Muscle layer of colon (tissue), 2 donors: ENCODE measurements at regions not wholly inside any gene's neighbourhood (a gene's known extent, or its start where the extent isn't known, plus 50 kb on each side); places are given as distances from the start of the nearest gene placed in this dataset.

Source experiments
- H3K27ac ChIP-seq: one replicate; pipeline ENCODE4 v1.7.0; 2013; ENCODE audit warnings: low read depth, mild to moderate bottlenecking, low read length, moderate library complexity
- H3K27me3 ChIP-seq, 2 donors: one replicate each; pipeline ENCODE4 v1.7.0; 2013; ENCODE audit warnings: low read length in 2 of 2, mild to moderate bottlenecking in 2 of 2; ENCODE audit not compliant: insufficient read depth in 2 of 2, control insufficient read depth in 1 of 2
- H3K36me3 ChIP-seq: one replicate; pipeline ENCODE4 v1.7.0; 2013; ENCODE audit warnings: mild to moderate bottlenecking, low read length; ENCODE audit not compliant: insufficient read depth
- H3K4me1 ChIP-seq: one replicate; pipeline ENCODE4 v1.7.0; 2013; ENCODE audit warnings: mild to moderate bottlenecking, low read length; ENCODE audit not compliant: insufficient read depth
- H3K4me3 ChIP-seq, 2 donors: one replicate each; pipeline ENCODE4 v1.7.0; 2013; ENCODE audit warnings: low read length in 2 of 2, low read depth in 1 of 2, mild to moderate bottlenecking in 1 of 2, moderate library complexity in 1 of 2
- H3K9ac ChIP-seq: one replicate; pipeline ENCODE4 v1.7.0; 2013; ENCODE audit warnings: low read length
- H3K9me3 ChIP-seq: one replicate; pipeline ENCODE4 v1.7.0; 2013; ENCODE audit warnings: mild to moderate bottlenecking, low read length
- donor health status: abdominal sarcoma.
- donor health status: Adenocarcinoma of cecum.

DNA sequence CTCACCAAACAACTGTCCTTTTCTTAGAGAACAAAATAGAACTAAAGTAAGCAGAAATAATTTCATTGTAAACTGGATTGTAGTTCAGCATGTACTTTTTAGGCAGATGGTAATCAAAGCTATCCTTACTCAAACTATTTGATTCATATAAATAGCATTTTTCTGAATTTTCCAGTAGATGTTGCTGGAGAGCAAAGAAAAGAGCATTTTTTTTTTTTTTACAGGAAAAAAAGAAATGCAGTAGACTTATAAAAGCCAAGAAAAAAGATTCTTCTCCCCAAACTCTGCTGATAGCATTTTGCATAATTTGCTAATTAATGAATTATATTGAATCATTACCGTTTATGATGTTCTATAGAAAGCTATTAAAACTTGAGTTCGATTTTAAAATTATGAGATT lies 715.3 kb upstream of the WWC1 start:
- Histone ChIP-seq H3K9ac (no peak overlapping the region), H3K9me3 (no peaks in the 10 kb centered on the region), H3K36me3 (no peaks in the 10 kb centered on the region), H3K27me3 (peaks cover 7 to 9% of the 10 kb centered on the region in 2 donors), H3K27ac (no peak overlapping the region), H3K4me3 (no peak overlapping the region), H3K4me1 (peaks cover 6% of the 10 kb centered on the region)

DNA sequence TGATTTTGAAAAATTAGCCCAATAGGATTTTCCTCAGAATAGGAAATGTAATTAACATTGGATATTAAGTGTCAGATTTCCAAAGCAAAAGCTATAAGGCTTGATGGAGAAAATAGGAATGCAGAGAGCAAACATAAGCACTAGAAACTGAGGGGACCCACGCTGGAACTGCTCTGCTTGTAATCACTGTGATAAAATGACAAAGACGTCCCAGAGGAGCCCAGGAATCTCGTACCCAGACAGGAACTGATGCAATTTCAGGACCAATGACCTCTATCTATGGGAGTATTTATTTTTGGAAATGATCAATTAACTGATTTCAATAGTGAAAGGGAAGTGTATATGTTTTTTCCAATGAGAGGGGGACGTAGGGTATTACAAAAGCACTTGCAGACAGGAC lies 714.5 kb upstream of the WWC1 start:
- no peak overlapping the region for H3K27ac ChIP-seq
- H3K9ac ChIP-seq, result no peak overlapping the region
- H3K4me3 ChIP-seq, result no peak overlapping the region
- H3K36me3 ChIP-seq, result no peaks in the 10 kb centered on the region
- H3K27me3 ChIP-seq, result peaks cover 7 to 9% of the 10 kb centered on the region in 2 donors
- no peaks in the 10 kb centered on the region for H3K9me3 ChIP-seq
- H3K4me1 ChIP-seq, result peaks cover 6% of the 10 kb centered on the region

DNA sequence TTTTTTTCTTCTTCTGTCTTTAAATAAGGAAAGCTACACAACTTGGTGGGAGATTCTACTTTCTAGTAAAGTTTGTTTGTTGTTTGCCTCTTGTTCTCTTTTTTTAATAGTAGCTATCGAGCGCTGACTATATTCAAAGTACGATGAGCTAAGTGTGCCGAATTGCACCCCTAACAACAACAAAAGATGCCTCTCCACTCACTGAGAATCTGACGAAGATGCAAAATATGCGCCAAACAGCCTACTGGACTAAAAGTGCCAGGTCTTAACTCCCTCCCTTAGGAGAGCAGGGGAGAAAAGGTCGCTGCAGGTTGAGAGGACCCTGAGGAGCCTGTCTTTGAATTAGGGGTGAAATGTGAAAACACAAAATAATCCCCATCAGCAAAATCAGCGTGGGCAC lies 713.8 kb upstream of the WWC1 start:
- Histone ChIP-seq H3K4me3 (no peak overlapping the region), H3K27ac (no peak overlapping the region), H3K9me3 (no peaks in the 10 kb centered on the region), H3K27me3 (peaks cover 7 to 9% of the 10 kb centered on the region in 2 donors), H3K36me3 (no peaks in the 10 kb centered on the region), H3K9ac (no peak overlapping the region), H3K4me1 (peaks cover 6% of the 10 kb centered on the region)

DNA sequence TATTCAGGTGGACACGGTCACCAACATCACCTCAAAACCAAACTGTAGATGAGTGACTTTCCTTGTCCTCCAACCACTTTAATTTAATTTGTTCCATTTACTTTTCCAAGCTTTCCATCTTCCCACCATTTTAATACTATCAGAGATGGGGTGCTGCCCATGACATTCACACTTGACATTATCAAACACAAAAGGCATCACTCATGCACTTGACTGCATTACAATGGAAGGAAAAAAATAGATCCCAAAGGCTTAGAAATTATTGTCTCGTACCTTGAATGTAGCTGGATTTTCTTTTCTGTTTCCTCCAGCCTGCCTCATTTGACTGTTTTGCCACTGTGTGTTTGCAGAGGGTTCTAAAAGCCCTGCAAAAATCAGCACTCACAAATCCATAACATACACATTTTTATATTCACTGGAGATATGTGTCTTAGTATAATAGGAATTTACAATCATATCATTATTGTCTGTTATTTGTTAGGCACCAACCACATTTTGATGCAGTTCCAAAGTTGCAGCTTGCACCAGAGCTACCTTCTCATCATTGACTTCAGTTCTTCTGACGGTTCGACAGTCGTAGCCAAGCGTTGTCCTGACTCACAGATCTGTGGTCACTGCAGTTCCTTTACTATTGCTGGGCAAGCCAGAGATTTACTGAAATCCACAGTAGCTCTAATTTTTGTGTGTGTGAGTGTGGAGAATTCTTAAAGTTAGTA lies 712.3 kb upstream of the WWC1 start:
- Histone ChIP-seq H3K4me1 (peaks cover 2% of the 10 kb centered on the region), H3K9me3 (no peaks in the 10 kb centered on the region), H3K4me3 (no peak overlapping the region)

DNA sequence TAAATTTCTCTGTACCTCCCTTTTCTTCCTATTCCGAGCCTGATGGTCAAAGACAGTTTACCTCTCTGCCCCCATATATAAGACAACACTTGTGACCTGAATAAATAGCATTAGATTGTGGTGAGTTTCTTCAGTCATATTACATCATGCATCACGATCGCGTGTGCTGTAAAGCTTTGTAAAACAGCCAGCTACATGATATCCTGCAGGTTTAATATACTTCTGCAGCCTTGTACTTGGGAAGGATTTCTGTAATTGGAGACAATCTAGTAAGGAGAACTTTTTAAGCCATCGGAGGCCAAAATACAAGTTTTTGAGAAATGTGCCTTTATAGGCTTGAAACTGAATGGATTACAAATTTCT lies 711.8 kb upstream of the WWC1 start:
- Histone ChIP-seq H3K4me3 (no peak overlapping the region), H3K27ac (no peak overlapping the region), H3K36me3 (no peaks in the 10 kb centered on the region), H3K9me3 (no peaks in the 10 kb centered on the region), H3K27me3 (peaks cover 0 to 5% of the 10 kb centered on the region in 2 donors), H3K4me1 (no peaks in the 10 kb centered on the region), H3K9ac (no peak overlapping the region)

More for the DNA sequence above, 712.3 kb upstream of the WWC1 start:
- no peak overlapping the region for H3K27ac ChIP-seq
- H3K27me3 ChIP-seq, result peaks cover 0 to 7% of the 10 kb centered on the region in 2 donors
- H3K9ac ChIP-seq, result no peak overlapping the region
- no peaks in the 10 kb centered on the region for H3K36me3 ChIP-seq

DNA sequence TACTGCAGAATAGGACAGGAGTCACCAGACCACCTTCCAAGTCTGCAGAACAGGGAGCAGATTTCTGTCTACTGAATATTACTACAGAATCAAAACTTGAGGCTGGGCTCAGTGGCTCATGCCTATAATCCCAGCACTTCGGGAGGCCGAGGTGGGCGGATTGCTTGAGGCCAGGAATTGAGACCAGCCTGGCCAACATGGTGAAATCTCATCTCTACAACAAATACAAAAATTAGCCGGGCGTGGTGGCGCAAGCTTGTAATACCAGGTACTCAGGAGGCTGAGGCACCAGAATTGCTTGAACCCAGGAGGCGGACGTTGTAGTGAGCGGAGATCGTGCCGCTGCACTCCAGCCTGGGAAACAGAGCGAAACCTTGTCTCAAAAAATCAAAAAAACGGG lies 710.8 kb upstream of the WWC1 start:
- Histone ChIP-seq H3K4me3 (no peak overlapping the region), H3K9ac (no peak overlapping the region), H3K36me3 (no peaks in the 10 kb centered on the region), H3K9me3 (no peaks in the 10 kb centered on the region), H3K27me3 (no peaks in the 10 kb centered on the region), H3K27ac (no peak overlapping the region), H3K4me1 (no peaks in the 10 kb centered on the region)

DNA sequence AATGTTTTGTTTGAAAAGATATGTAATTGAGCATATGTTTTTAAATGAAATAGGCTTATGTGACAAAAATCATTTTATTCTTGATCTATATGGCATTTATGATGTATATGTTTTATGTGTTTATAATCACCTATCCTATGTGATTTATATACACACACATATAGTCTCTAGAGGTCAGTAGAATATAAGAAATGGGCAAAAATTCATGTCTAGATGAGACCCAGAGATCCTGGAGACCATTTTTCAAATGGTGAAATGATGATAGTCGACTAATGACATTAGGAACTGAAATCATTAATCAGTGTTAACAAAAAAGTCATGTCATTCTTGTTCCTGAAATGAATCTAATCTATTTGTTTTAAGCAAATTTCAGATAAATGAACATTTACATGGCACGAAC lies 709.2 kb upstream of the WWC1 start:
- Histone ChIP-seq H3K27ac (no peak overlapping the region), H3K9me3 (no peaks in the 10 kb centered on the region), H3K9ac (no peak overlapping the region), H3K36me3 (no peaks in the 10 kb centered on the region), H3K4me3 (no peak overlapping the region), H3K4me1 (no peaks in the 10 kb centered on the region), H3K27me3 (no peaks in the 10 kb centered on the region)

DNA sequence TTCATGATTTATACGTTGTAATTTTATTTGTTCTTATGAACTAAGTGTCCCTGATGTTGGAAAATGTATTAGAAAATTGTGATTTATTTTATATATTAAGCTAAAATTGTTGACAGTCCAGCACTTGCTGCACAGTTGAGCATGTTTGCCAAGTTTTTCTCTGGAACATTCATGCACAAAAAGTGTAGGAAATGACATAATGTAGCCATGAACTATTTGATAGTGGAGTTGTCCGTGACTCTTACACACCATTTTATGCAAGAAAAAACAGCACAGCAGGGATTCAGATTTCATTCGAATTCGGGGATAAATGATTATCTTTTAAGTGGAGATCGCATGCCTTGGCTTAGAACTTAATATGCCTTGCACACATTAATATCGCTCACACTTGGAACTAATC lies 708.6 kb upstream of the WWC1 start:
- Histone ChIP-seq H3K9ac (no peak overlapping the region), H3K27me3 (no peaks in the 10 kb centered on the region), H3K27ac (no peak overlapping the region), H3K4me3 (no peak overlapping the region), H3K9me3 (no peaks in the 10 kb centered on the region), H3K36me3 (no peaks in the 10 kb centered on the region), H3K4me1 (no peaks in the 10 kb centered on the region)

DNA sequence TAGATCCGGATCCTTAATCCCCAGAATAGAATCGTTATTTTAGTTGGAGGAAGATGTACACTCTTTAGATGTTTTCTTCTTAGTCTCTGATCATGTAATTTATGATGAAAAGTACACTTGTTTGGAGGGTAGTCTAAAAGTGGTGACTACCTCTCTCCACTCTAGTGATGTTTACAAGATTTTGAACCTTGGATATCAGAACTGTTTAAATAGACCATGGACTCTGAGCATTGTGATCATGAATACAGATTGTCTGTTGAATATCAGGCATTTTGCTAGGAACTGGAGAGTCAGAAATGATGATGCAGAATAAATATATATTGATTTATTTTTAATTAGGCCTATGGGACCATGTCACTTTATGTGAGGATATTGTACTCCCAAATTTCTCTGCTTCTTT lies 706.3 kb upstream of the WWC1 start:
- Histone ChIP-seq H3K9ac (no peak overlapping the region), H3K27ac (no peak overlapping the region), H3K4me3 (no peak overlapping the region), H3K9me3 (no peaks in the 10 kb centered on the region), H3K36me3 (no peaks in the 10 kb centered on the region), H3K27me3 (no peaks in the 10 kb centered on the region), H3K4me1 (no peaks in the 10 kb centered on the region)

DNA sequence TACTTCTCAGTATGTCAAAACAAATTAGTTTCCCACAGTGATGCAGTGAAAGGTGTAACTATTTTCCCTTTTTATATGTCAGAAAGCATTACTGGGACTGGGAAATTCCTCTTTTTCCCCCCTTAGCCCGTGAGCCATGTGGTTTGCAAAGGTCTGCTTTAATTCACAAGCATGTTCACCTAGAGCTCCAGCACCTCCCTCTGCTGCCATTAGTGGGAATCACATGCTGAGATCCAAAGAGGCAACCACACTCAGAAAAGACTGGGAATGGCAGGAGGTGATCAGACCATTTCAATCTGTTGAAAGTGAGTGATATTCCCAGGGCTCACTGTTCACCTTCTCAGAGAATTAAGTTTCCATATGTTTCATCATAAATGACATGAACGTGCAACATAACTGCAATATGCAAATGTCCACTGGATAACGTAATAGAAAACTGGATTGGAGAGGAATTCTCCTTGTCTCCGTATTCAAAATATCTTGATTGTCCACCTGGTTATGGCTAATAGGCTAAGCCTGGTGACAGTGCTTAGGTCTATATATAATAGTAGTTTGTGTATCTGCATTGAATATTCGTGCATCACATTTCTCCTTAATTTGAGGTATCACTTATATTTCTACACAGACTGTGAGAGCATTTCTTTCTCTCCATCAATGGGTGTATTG lies 703.5 kb upstream of the WWC1 start:
- H3K9ac ChIP-seq, result no peak overlapping the region
- no peaks in the 10 kb centered on the region for H3K4me1 ChIP-seq
- H3K27ac ChIP-seq, result no peak overlapping the region
- no peaks in the 10 kb centered on the region for H3K27me3 ChIP-seq
- H3K4me3 ChIP-seq, result no peak overlapping the region
- no peaks in the 10 kb centered on the region for H3K9me3 ChIP-seq
- no peaks in the 10 kb centered on the region for H3K36me3 ChIP-seq

DNA sequence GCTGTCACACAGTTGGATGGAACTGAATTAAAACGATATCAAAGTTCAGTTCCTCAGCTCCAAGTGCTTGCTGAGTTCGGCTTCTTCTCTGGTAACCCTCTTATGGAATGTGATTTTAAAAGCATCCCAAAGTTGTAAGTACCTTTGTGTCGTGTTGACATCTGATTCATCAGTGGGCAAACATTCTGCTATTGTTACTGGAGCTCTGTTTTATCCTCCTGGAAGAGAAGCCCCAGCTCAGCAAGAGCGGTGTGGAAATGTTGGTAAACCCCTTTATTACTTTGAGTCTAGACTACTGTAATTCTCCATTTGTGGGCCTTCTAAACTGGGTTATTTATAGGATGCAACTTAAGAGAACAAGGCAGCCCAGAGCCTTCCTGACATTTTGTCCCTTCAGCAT lies 699.3 kb upstream of the WWC1 start:
- H3K27ac ChIP-seq, result no peak overlapping the region
- no peaks in the 10 kb centered on the region for H3K4me1 ChIP-seq
- no peak overlapping the region for H3K4me3 ChIP-seq
- H3K36me3 ChIP-seq, result no peaks in the 10 kb centered on the region
- no peak overlapping the region for H3K9ac ChIP-seq
- H3K27me3 ChIP-seq, result no peaks in the 10 kb centered on the region
- no peaks in the 10 kb centered on the region for H3K9me3 ChIP-seq
